A204.1 (cell line): ENCODE measurements at regions not wholly inside any gene's neighbourhood (a gene's known extent, or its start where the extent isn't known, plus 50 kb on each side); places are given as distances from the start of the nearest gene placed in this dataset.
"Not testable (repeated sequence)": the region's sequence is repeated elsewhere in the genome, so short reads cannot be mapped to it uniquely, and the experiment has no call there.

Experiments used
- FAIRE-seq: peaks from 2 replicates; lab custom pipeline; 2012; peaks lifted over from hg19 to GRCh38; lab: Jason Lieb, UNC

DNA sequence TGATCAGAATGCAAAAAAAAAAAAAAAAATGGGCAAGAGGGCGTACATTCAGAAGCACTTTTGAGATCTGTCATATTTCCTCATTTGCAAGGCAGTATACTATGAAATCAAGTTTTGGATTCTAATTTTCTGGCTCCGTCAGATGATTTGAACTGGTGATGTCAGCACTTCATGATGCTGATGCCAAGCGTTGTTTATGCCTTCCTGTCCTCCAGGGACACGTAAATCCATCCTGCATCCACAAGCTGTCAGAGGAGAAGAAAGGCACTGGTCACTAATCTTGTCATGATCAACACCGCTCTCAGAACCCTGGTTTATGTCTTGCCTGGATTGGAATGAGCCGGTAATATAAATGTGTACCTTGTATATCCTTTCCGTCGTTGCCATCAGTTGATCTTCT, 152.1 kb upstream of the EPHA3 start:
- FAIRE-seq, result no peak

DNA sequence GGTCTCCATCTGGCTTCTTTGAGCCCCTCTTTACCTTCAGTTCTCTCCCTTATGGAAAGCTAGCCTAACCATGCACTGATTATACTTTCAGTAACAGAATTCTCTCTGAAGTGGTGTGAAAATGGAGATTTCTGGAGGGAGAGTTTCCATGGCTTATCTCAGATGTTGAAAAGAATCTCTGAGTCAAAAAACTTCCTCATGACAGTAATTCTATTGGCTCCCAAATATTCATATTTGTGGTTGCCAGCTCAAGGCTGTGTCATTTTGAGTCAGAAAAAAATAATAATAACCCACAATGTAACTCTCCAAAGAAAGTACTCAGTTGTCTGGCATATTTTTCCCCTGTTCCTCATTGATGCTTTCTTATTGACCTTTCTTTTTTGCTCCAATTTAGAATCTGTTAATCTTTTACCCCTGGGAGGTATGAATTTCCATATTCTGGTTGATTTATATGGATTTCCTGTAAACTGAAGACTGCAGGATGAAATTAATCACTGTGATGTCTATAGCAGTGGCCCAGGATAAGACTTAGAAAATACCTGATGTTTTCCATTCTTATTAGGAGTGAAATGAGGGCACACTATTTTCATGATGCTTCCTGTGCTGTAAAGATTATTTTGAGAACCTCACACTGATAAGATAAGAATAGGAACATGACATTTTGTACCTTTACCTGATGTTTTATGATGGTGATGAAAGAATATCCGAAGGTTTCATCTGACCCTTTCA, 149.5 kb upstream of the EPHA3 start:
- FAIRE-seq, result no peak

DNA sequence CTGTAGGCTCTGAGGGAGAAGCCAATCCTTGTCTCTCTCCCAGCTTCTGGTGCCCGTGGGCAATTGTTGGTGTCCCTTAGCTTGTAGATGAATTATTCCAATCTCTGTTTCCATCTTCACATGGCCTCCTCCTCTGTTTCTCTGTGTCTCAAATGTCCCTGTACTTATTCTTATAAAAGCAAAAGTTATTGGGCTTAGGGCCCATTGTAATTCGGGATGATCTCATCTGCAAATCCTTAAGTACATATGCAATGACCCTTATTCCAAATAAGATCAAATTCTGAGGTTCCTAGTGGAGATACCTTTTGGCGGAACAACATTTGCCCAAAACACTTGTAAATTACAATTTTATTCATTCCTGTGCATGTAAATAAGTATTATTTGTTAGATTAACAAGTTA, 147.4 kb upstream of the EPHA3 start:
- no peak for FAIRE-seq

- no peak for FAIRE-seq
Observed at GRCh38 chr3:88963003-88963402, 144.4 kb upstream of the EPHA3 start.

- FAIRE-seq, result no peak
Observed at GRCh38 chr3:88979760-88980159, 127.7 kb upstream of the EPHA3 start.

GRCh38 chr3:88983458-88983857, 124.0 kb upstream of the EPHA3 start:
- no peak for FAIRE-seq

- no peak for FAIRE-seq
Observed at GRCh38 chr3:88984256-88984655, 123.2 kb upstream of the EPHA3 start.

DNA sequence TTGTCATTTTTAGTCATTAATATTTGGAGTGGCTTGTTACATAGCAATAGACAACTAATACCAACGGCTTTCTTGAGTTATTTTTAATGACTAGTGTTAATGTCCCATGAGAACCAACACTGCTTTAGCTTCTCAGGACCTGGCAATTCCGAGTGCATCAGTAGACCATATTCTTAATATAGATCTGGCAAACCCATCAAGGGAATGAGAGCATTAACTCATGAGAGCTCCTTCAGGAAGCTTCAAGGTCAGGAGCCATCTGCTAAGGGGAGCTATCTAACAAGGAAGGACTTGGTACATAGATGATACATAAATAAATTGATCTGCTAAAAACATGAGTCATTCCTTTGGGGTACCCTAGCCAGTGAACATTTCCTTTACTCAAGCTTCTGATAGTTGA, 122.6 kb upstream of the EPHA3 start:
- no peak for FAIRE-seq

DNA sequence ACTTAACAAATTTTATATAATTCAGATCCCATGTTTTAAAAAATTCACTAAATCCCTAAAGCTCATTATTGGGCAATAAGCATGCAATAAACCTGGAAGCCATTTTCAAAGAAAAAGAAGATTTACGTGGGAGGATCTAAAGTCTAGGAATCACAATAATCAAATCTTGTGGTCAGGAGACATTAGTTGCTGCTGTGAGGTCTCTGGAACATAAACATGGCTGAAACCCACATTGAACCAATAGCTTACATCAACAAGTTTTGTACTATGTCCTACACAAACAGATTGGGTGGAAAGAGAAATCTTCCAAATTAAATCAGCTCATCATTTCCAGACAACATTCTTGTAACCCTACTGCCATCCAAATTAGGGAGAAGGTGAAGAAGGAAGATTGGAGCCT, 121.9 kb upstream of the EPHA3 start:
- no peak for FAIRE-seq

GRCh38 chr3:88986834-88987233, 120.6 kb upstream of the EPHA3 start:
- FAIRE-seq, result no peak

- no peak for FAIRE-seq
Observed at GRCh38 chr3:88987776-88988175, 119.6 kb upstream of the EPHA3 start.

GRCh38 chr3:88988906-88989305, 118.5 kb upstream of the EPHA3 start:
- FAIRE-seq, result no peak

DNA sequence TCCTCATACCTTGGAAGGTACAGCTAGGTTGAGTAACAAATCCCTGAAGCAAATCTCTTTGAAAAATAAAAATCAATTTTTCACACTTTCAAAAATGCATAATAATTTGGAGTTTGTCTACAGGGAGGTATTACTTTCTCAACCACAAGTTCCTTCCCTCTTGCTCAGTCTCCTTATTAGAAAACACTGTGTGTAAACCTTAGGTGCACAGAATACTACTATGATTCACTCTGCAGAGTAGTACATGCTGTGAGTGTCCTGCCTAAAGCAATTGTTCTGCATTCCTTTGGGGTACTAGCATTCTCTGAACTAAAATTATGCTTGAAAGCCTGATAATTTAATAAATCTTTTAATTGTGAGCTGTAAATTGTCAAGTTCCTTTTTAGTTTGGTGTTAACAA, 115.9 kb upstream of the EPHA3 start:
- FAIRE-seq, result no peak

DNA sequence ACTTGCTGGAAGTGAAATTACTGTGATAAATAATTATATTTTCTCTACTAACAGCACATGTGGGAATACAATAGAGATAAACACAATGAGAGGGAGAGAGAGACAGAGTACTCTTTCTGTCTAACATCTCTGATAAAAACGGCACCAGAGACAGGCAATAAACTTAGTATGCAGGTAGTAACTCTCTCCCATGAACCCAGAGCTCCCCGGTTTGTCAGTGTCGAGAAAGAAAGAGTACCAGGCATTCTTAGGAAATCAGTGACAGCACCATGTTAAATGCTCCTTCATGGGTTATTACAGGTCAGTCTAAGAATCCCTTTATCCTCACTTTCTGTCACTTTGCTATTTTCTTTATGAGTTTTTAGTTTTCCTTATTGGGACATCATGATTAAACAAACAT, 110.7 kb upstream of the EPHA3 start:
- no peak for FAIRE-seq

- FAIRE-seq, result no peak
Observed at GRCh38 chr3:88997260-88997659, 110.2 kb upstream of the EPHA3 start.

- no peak for FAIRE-seq
Observed at GRCh38 chr3:89000886-89001285, 106.5 kb upstream of the EPHA3 start.

GRCh38 chr3:89002191-89002590, 105.2 kb upstream of the EPHA3 start:
- no peak for FAIRE-seq

GRCh38 chr3:89013536-89013935, 93.9 kb upstream of the EPHA3 start:
- FAIRE-seq, result no peak

DNA sequence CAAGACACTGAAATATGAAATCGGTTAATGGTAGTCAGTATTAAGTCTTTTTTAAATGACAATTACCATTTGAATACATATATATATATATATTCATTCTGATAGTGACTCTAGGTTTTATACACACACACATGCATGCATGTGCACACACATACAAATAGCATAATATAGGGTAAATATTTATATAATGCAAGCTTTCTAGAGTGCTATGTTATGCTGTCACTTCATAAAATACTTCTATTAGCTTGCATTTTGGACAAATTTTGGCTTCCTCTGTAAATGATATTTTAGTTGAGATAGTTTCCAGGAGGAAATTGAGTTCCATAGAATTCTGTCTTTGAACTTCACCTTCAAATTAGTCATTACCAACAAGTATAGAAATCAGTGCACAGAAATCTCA, 89.9 kb upstream of the EPHA3 start:
- FAIRE-seq, result no peak

DNA sequence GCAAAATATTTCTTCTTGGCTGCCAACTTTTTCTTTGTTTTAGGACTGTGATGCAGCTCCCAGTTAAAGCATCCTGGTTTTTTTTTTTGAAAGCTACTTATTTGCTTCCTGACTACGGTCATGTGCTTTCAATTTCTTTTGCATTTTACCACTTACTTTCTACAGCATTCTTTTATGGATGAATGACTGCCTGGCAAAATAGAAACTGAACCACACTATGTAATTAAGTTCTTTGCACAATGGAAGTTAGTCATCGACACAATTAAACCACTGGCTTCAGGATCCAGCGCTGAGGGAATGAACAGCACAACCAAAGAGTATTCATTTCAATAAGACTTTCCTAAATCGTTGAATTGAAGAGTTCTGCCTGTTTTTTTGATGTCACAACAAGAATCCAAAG, 82.2 kb upstream of the EPHA3 start:
- FAIRE-seq, result no peak

- no peak for FAIRE-seq
Observed at GRCh38 chr3:89032346-89033013, 74.9 kb upstream of the EPHA3 start.

DNA sequence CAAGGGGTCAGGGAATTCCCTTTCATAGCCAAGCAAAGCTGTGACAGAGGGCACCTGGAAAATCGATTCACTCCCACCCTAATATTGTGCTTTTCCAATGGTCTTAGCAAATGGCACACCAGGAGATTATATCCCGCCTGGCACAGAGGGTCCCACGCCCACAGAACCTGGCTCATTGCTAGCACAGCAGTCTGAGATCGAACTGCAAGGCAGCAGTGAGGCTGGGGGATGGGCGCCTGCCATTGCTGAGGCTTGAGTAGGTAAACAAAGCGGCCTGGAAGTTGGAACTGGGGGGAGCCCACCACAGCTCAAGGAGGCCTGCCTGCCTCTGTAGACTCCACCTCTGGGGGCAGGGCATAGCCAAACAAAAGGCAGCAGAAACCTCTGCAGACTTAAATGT, 72.7 kb upstream of the EPHA3 start:
- FAIRE-seq, result not testable (repeated sequence)

- FAIRE-seq, result no peak
Observed at GRCh38 chr3:89038869-89039268, 68.6 kb upstream of the EPHA3 start.

- FAIRE-seq, result no peak
Observed at GRCh38 chr3:89042236-89042835, 65.1 kb upstream of the EPHA3 start.
